Small intestine (tissue), 7 donors: ENCODE measurements at regions not wholly inside any gene's neighbourhood (a gene's known extent, or its start where the extent isn't known, plus 50 kb on each side); places are given as distances from the start of the nearest gene placed in this dataset.

Experiments used
- DNase-seq, 2 donors: peaks; one replicate each; pipeline versions ENCODE4 v3.0.0 to v3.0.0-alpha.2; 2013
- FAIRE-seq: peaks from 2 replicates; lab custom pipeline; 2012; peaks lifted over from hg19 to GRCh38; lab: Jason Lieb, UNC
- H3K27ac ChIP-seq, 3 donors: one replicate each; pipeline ENCODE4 v1.5.1; 2013; ENCODE audit warnings: low read length in 2 of 3, mild to moderate bottlenecking in 2 of 3, control low read depth in 1 of 3, inconsistent platforms in 1 of 3, low read depth in 1 of 3, moderate library complexity in 1 of 3
- H3K27me3 ChIP-seq, 3 donors: one replicate each; pipeline ENCODE4 v1.6.1; 2013; ENCODE audit warnings: low read length in 3 of 3, inconsistent platforms in 1 of 3; ENCODE audit not compliant: control insufficient read depth in 3 of 3, insufficient read depth in 3 of 3
- H3K36me3 ChIP-seq, 3 donors: one replicate each; pipeline ENCODE4 v1.6.1; 2013; ENCODE audit warnings: low read length in 3 of 3, inconsistent platforms in 1 of 3, low read depth in 1 of 3, mild to moderate bottlenecking in 1 of 3, moderate library complexity in 1 of 3; ENCODE audit not compliant: control insufficient read depth in 3 of 3, insufficient read depth in 2 of 3
- H3K4me1 ChIP-seq, 3 donors: one replicate each; pipeline ENCODE4 v1.6.1; 2013; ENCODE audit warnings: low read length in 2 of 3, inconsistent platforms in 1 of 3, low read depth in 1 of 3, mild to moderate bottlenecking in 1 of 3, moderate library complexity in 1 of 3; ENCODE audit not compliant: control insufficient read depth in 3 of 3, insufficient read depth in 2 of 3
- H3K4me3 ChIP-seq, 3 donors: one replicate each; pipeline ENCODE4 v1.5.1; 2013; ENCODE audit warnings: low read length in 3 of 3, control low read depth in 1 of 3, inconsistent platforms in 1 of 3, low read depth in 1 of 3, mild to moderate bottlenecking in 1 of 3, moderate library complexity in 1 of 3
- H3K9me3 ChIP-seq, 2 donors: one replicate each; pipeline ENCODE4 v1.6.1; 2013; ENCODE audit warnings: low read depth in 1 of 2, low read length in 1 of 2; ENCODE audit not compliant: control insufficient read depth in 2 of 2, insufficient read depth in 1 of 2
- WGBS, 3 donors: extraction: QIAGEN DNeasy Blood & Tissue Kit; methylation state at CpG; one replicate each; pipeline ENCODE4 v1.1.7; 2013; 5-methylcytosine and 5-hydroxymethylcytosine counted together
- donor health status: healthy with polysubstance abuse.
- donor health status: control.
- donor health status: control.
- donor health status: Bipolar disorder and iron deficiency.
- donor health status: healthy.

DNA sequence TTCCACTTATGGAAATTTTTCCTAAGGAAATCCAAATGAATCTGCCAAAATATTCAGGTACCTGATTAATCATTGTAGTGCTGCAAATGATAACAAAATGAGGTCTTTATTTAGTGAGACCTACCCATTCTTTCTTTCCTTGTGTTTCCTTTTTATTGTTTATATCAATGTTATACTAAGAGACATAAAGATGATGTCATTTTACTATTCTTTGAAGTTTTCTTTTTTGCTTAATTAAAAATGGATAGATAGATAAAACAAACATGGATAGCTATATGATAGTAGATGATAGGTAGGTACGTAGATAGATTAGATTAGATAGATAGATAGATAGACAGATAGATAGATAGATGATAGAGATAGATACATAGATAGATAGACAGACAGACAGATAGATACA lies 669.5 kb upstream of the TBX3 start:
- H3K9me3 ChIP-seq: no peaks in the 10 kb centered on the region
- peaks cover 0 to 5% (median 0%) of the 10 kb centered on the region in 3 donors for H3K4me1 ChIP-seq
- H3K27me3 ChIP-seq: no peaks in the 10 kb centered on the region
- 14 to 54% (median 49%) methylated on average over 1 of the region's 1 CpG for WGBS, 3 donors
- peak; percentile 76 for FAIRE-seq
- no peaks in the 10 kb centered on the region for H3K36me3 ChIP-seq
- H3K4me3 ChIP-seq: no peak overlapping the region
- no peak for DNase-seq
- H3K27ac ChIP-seq: peak overlapping the region in 1 of 3 donors; percentile 46

DNA sequence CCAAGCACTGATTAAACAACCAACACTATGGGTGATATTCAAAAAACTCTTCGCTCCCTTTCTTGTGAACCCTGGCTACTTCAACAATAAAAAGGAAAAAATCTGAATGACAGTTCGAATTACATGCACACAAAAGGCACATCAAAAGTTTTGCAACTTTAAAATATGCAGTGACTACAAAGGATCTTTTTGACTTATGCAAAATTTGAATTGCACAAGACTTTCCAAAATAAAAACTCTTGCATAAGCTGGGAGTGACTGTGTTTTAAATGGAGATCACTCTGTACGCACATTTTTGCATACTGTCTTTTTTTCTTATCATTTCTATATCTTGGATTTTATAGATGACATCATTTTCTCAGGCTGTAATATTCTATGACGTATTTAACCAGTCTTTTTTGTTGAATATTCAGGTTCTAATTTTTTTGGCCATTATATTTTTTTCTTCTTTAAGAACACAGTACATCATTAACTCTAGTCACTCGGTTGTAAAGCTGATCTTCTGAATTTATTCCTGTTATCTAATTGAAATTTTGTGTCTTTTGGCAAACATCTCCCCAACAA lies 667.6 kb upstream of the TBX3 start:
- FAIRE-seq: no peak
- peaks cover 0 to 5% (median 0%) of the 10 kb centered on the region in 3 donors for H3K4me1 ChIP-seq
- no peaks in the 10 kb centered on the region for H3K9me3 ChIP-seq
- 73 to 81% (median 77%) methylated on average over 5 of the region's 5 CpGs for WGBS, 3 donors
- no peak for DNase-seq
- no peaks in the 10 kb centered on the region for H3K27me3 ChIP-seq
- no peak overlapping the region for H3K4me3 ChIP-seq
- no peak overlapping the region for H3K27ac ChIP-seq
- no peaks in the 10 kb centered on the region for H3K36me3 ChIP-seq

- no peaks in the 10 kb centered on the region for H3K9me3 ChIP-seq
- H3K27me3 ChIP-seq: no peaks in the 10 kb centered on the region
- H3K36me3 ChIP-seq: no peaks in the 10 kb centered on the region
- no peak overlapping the region for H3K4me3 ChIP-seq
- WGBS, 3 donors: 32 to 38% (median 33%) methylated on average over 1 of the region's 1 CpG
- peaks cover 0 to 5% (median 0%) of the 10 kb centered on the region in 3 donors for H3K4me1 ChIP-seq
- FAIRE-seq (no peak), DNase-seq (no peak)
- no peak overlapping the region for H3K27ac ChIP-seq
Measured at GRCh38 chr12:115349711-115350110, 665.7 kb upstream of the TBX3 start.

DNA sequence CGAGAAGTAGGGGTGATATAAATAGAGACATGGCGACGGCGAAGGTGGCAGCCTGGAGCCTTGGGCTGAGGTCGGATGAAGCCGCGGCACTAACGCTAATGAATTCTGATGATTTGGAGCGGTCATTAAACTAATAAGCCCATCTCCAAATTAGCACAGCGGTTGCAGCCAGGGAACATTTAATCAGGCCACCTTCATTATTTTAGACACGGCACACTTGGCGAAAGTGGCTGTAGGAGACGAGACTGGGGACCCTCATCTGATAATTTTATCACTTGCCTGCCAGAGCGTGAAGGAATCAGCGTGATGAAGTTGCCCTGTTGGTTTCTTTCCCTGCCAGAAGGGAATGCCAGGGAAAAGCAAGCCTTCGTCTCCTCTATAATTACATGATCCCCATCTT lies 664.3 kb upstream of the TBX3 start:
- WGBS, 3 donors: 93 to 96% (median 96%) methylated on average over 16 of the region's 16 CpGs

DNA sequence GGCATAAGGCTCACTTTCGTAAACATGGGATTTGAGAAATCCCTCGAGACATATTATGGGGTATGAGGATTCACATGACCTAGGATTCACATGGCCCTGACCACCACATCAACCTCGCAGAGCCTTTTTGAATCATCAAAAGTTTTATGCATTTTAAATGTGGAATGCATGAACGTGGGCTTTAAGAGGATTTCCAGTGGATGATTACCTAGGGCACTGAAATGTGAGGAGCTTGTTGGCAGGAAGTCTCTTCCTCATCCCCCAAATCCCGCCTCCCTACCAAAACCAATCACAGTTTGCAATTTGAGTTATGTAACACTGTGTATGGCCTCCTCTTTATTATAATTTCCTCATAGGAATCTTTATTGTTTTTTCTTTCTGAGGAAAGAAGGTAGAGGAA lies 659.6 kb upstream of the TBX3 start:
- Histone ChIP-seq H3K27ac (no peak overlapping the region), H3K27me3 (no peaks in the 10 kb centered on the region), H3K4me3 (no peak overlapping the region), H3K4me1 (no peaks in the 10 kb centered on the region), H3K36me3 (no peaks in the 10 kb centered on the region), H3K9me3 (peaks cover 0 to 7% of the 10 kb centered on the region in 2 donors)
- DNase-seq: no peak
- FAIRE-seq: no peak
- WGBS, 3 donors: 85 to 93% (median 85%) methylated on average over 5 of the region's 5 CpGs

More for the DNA sequence above, 664.3 kb upstream of the TBX3 start:
- H3K4me1 ChIP-seq: no peaks in the 10 kb centered on the region
- H3K9me3 ChIP-seq: no peaks in the 10 kb centered on the region
- FAIRE-seq (no peak), DNase-seq (no peak)
- no peak overlapping the region for H3K4me3 ChIP-seq
- no peak overlapping the region for H3K27ac ChIP-seq
- H3K27me3 ChIP-seq: no peaks in the 10 kb centered on the region
- H3K36me3 ChIP-seq: no peaks in the 10 kb centered on the region

DNA sequence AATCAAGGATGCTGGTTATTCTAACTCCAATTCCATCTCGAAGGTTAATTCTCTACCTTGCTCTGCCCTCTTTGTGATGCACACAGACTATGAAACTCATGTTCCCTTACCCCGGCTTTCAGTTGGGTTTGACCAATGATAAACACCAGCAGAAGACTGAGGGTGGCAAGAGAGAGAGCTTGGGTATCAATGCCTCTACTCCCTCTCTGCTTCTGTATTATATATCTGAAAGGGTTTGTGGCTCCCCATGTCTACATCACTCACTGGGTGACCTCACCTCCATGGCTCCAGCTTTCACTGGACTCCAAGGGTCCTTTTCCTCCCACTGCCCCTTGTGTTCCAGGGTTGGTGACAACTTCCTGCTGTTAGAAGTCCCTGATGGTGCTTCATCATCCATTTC lies 659.0 kb upstream of the TBX3 start:
- no peak overlapping the region for H3K27ac ChIP-seq
- no peaks in the 10 kb centered on the region for H3K27me3 ChIP-seq
- peaks cover 0 to 7% of the 10 kb centered on the region in 2 donors for H3K9me3 ChIP-seq
- 83 to 98% (median 94%) methylated on average over 2 of the region's 2 CpGs for WGBS, 3 donors
- FAIRE-seq (no peak), DNase-seq (no peak)
- no peak overlapping the region for H3K4me3 ChIP-seq
- no peaks in the 10 kb centered on the region for H3K4me1 ChIP-seq
- H3K36me3 ChIP-seq: no peaks in the 10 kb centered on the region

GRCh38 chr12:115341442-115341841 lies 657.5 kb upstream of the TBX3 start:
- peak in 1 of 2 donors; percentile 40 for DNase-seq

GRCh38 chr12:115338566-115339294 lies 654.8 kb upstream of the TBX3 start:
- FAIRE-seq: no peak
- H3K9me3 ChIP-seq: peaks cover 0 to 7% of the 10 kb centered on the region in 2 donors

More at GRCh38 chr12:115341442-115341841, 657.5 kb upstream of the TBX3 start:
- no peaks in the 10 kb centered on the region for H3K27me3 ChIP-seq
- FAIRE-seq: no peak
- no peaks in the 10 kb centered on the region for H3K4me1 ChIP-seq
- H3K36me3 ChIP-seq: no peaks in the 10 kb centered on the region
- H3K27ac ChIP-seq: no peak overlapping the region
- no peak overlapping the region for H3K4me3 ChIP-seq
- peaks cover 0 to 7% of the 10 kb centered on the region in 2 donors for H3K9me3 ChIP-seq
- 42 to 65% (median 51%) methylated on average over 6 of the region's 6 CpGs for WGBS, 3 donors

More at GRCh38 chr12:115338566-115339294, 654.8 kb upstream of the TBX3 start:
- Histone ChIP-seq H3K4me3 (no peak overlapping the region), H3K4me1 (peaks cover 0 to 4% (median 2%) of the 10 kb centered on the region in 3 donors), H3K36me3 (no peaks in the 10 kb centered on the region), H3K27ac (no peak overlapping the region), H3K27me3 (no peaks in the 10 kb centered on the region)
- DNase-seq: no peak
- 70 to 85% (median 74%) methylated on average over 9 of the region's 9 CpGs for WGBS, 3 donors
